Neural cell (in vitro differentiated cells): ENCODE measurements at regions not wholly inside any gene's neighbourhood (a gene's known extent, or its start where the extent isn't known, plus 50 kb on each side); places are given as distances from the start of the nearest gene placed in this dataset.
A peak's percentile ranks its signal among the peaks of the same experiment; 100 is the strongest.

Experiments
- H2AFZ ChIP-seq: fragments of 200-600, 300-800 bp; sonication (generic), shearing (Covaris generic); 2 replicates; pipeline ENCODE4 v1.6.0; 2014; ENCODE audit warnings: low read depth, mild to moderate bottlenecking, antibody characterized with exemption, low read length, moderate library complexity
- H3F3A ChIP-seq: fragments of 200-600 bp; shearing (Covaris generic); 2 replicates; pipeline ENCODE4 v1.6.1; 2016; ENCODE audit warnings: mild to moderate bottlenecking, moderate library complexity, mixed read lengths, antibody characterized with exemption, low read length; ENCODE audit not compliant: insufficient read depth, poor library complexity, severe bottlenecking
- H3K27ac ChIP-seq: fragments of 200-600, 300-800 bp; sonication (generic), shearing (Covaris generic); 2 replicates; pipeline ENCODE4 v1.5.1; 2014; ENCODE audit warnings: mild to moderate bottlenecking, low read length, moderate library complexity
- H3K27me3 ChIP-seq: fragments of 300-800, 200-600 bp; sonication (generic), shearing (Covaris generic); 2 replicates; pipeline ENCODE4 v1.6.0; 2014; ENCODE audit warnings: mild to moderate bottlenecking, low read depth, low read length, moderate library complexity; ENCODE audit not compliant: insufficient read depth
- H3K36me3 ChIP-seq: fragments of 300-800, 200-600 bp; sonication (generic), shearing (Covaris generic); 2 replicates; pipeline ENCODE4 v1.5.1; 2014; ENCODE audit warnings: mild to moderate bottlenecking, antibody characterized with exemption, low read length, moderate library complexity; ENCODE audit not compliant: insufficient read depth
- H3K4me2 ChIP-seq: fragments of 300-800, 200-600 bp; sonication (generic), shearing (Covaris generic); 2 replicates; pipeline ENCODE4 v1.6.0; 2014; ENCODE audit warnings: mild to moderate bottlenecking, low read length
- H3K4me3 ChIP-seq: fragments of 300-800, 200-600 bp; sonication (generic), shearing (Covaris generic); 2 replicates; pipeline ENCODE4 v1.5.1; 2014; ENCODE audit warnings: mild to moderate bottlenecking, low read length, moderate library complexity
- H3K79me2 ChIP-seq: fragments of 200-600 bp; shearing (Covaris generic); replicated peaks from 2 replicates; pipeline ENCODE4 v1.6.0; 2014; ENCODE audit warnings: mild to moderate bottlenecking, low read length, moderate library complexity; ENCODE audit not compliant: insufficient read depth
- H3K9ac ChIP-seq: fragments of 300-800, 200-600 bp; sonication (generic), shearing (Covaris generic); 2 replicates; pipeline ENCODE4 v1.6.1; 2016; ENCODE audit warnings: mild to moderate bottlenecking, low read length, mixed read lengths
- H3K9me2 ChIP-seq: fragments of 200-600 bp; shearing (Covaris generic); 2 replicates; pipeline ENCODE4 v1.6.1; 2016; ENCODE audit warnings: mild to moderate bottlenecking, low read length, mixed read lengths; ENCODE audit not compliant: insufficient read depth
- H3K9me3 ChIP-seq: fragments of 200-600, 300-800 bp; sonication (generic), shearing (Covaris generic); 2 replicates; pipeline ENCODE4 v1.6.1; 2016; ENCODE audit warnings: mild to moderate bottlenecking, mixed run types, low read length, moderate library complexity, mixed read lengths
- H4K20me1 ChIP-seq: fragments of 200-600 bp; shearing (Covaris generic); 2 replicates; pipeline ENCODE4 v1.6.1; 2016; ENCODE audit warnings: mild to moderate bottlenecking, mixed run types; ENCODE audit not compliant: insufficient read depth
- EP300 ChIP-seq: fragments of 450-650 bp; conservative IDR thresholded peaks from 2 replicates; pipeline ENCODE4 v1.6.1; 2014; ENCODE audit warnings: antibody characterized with exemption, mild to moderate bottlenecking, moderate library complexity; ENCODE audit not compliant: poor library complexity, severe bottlenecking
- EZH2 ChIP-seq: fragments of 200-600, 300-800 bp; shearing (Covaris generic), sonication (generic); IDR thresholded peaks from 2 replicates; pipeline ENCODE4 v1.6.1; 2014; ENCODE audit warnings: antibody characterized with exemption, low read length, borderline replicate concordance, mild to moderate bottlenecking; ENCODE audit not compliant: insufficient read depth, poor library complexity, severe bottlenecking
- MXI1 ChIP-seq: fragments of 450-650 bp; conservative IDR thresholded peaks from 2 replicates; pipeline ENCODE4 v1.6.1; 2014; ENCODE audit warnings: antibody characterized with exemption, mild to moderate bottlenecking; ENCODE audit not compliant: poor library complexity, severe bottlenecking
- POLR2AphosphoS5 ChIP-seq: IDR thresholded peaks from 2 replicates; pipeline ENCODE4 v1.6.1; 2012
- RAD21 ChIP-seq: fragments of 450-650 bp; conservative IDR thresholded peaks from 2 replicates; pipeline ENCODE4 v1.6.1; 2014; ENCODE audit warnings: antibody characterized with exemption, mild to moderate bottlenecking, moderate library complexity
- SMC3 ChIP-seq: fragments of 450-650 bp; conservative IDR thresholded peaks from 2 replicates; pipeline ENCODE4 v1.6.1; 2014; ENCODE audit warnings: antibody characterized with exemption, mild to moderate bottlenecking, moderate library complexity; ENCODE audit not compliant: poor library complexity
- TAF1 ChIP-seq: IDR thresholded peaks from 2 replicates; pipeline ENCODE4 v1.6.1; 2012; ENCODE audit warnings: low read depth
- TF ChIP-seq, protein P1 (sequence below): IDR thresholded peaks from 2 replicates; pipeline ENCODE4 v1.6.1; 2012; ENCODE audit warnings: borderline replicate concordance
- TF ChIP-seq, protein P2 (sequence below): fragments of 450-650 bp; IDR thresholded peaks from 2 replicates; pipeline ENCODE4 v1.5.1; 2014; ENCODE audit warnings: antibody characterized with exemption, mild to moderate bottlenecking, moderate library complexity; ENCODE audit not compliant: poor library complexity, severe bottlenecking

DNA sequence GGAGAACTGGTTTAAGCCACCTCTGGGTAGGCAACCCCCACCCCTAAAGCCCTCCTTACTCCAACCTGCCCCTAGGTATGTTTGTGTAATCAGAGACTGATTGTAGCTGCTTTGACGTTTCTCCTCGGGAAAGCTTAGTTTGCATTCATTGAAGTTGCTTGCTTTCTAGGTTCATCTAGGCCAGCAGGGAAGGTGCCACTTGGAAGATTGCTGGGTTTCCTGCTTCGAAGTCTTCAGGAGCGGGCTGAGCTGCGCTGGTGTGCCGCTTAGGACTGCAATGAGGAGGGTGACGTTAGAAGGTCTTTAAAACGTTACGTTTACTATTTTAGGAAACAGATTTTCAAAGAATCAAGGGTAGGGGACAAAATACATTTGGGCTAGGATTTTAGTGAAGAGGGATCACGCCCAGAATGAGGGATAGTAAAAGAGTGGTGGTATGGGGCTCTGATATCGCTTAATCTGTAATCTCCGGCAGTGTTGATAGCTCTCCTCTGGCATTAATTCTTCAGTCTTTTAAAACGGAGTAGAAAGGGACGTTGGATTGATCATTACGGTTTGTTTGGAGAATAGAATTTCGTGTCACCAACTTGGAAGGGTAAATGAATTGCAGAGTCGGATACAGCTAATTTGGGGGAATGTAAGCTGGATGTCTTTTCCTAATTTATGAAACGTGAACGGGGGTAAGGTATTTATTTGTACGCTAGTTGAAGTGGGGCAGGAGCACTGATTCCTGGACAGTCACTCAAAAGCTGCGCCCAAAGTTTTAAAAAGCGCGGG, 92.6 kb upstream of the PRDM1 start:
- H3K9me2 ChIP-seq = no peaks in the 10 kb centered on the region
- H3K9me3 ChIP-seq = no peaks in the 10 kb centered on the region
- peaks cover 100% of the 10 kb centered on the region for H3K27me3 ChIP-seq
- TF ChIP-seq POLR2AphosphoS5 (no peak), TAF1 (no peak), SMC3 (no peak), EP300 (no peak), MXI1 (no peak), RAD21 (no peak), EZH2 (no peak)
- TF ChIP-seq, protein P1, sequence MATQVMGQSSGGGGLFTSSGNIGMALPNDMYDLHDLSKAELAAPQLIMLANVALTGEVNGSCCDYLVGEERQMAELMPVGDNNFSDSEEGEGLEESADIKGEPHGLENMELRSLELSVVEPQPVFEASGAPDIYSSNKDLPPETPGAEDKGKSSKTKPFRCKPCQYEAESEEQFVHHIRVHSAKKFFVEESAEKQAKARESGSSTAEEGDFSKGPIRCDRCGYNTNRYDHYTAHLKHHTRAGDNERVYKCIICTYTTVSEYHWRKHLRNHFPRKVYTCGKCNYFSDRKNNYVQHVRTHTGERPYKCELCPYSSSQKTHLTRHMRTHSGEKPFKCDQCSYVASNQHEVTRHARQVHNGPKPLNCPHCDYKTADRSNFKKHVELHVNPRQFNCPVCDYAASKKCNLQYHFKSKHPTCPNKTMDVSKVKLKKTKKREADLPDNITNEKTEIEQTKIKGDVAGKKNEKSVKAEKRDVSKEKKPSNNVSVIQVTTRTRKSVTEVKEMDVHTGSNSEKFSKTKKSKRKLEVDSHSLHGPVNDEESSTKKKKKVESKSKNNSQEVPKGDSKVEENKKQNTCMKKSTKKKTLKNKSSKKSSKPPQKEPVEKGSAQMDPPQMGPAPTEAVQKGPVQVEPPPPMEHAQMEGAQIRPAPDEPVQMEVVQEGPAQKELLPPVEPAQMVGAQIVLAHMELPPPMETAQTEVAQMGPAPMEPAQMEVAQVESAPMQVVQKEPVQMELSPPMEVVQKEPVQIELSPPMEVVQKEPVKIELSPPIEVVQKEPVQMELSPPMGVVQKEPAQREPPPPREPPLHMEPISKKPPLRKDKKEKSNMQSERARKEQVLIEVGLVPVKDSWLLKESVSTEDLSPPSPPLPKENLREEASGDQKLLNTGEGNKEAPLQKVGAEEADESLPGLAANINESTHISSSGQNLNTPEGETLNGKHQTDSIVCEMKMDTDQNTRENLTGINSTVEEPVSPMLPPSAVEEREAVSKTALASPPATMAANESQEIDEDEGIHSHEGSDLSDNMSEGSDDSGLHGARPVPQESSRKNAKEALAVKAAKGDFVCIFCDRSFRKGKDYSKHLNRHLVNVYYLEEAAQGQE = no peak
- TF ChIP-seq, protein P2, sequence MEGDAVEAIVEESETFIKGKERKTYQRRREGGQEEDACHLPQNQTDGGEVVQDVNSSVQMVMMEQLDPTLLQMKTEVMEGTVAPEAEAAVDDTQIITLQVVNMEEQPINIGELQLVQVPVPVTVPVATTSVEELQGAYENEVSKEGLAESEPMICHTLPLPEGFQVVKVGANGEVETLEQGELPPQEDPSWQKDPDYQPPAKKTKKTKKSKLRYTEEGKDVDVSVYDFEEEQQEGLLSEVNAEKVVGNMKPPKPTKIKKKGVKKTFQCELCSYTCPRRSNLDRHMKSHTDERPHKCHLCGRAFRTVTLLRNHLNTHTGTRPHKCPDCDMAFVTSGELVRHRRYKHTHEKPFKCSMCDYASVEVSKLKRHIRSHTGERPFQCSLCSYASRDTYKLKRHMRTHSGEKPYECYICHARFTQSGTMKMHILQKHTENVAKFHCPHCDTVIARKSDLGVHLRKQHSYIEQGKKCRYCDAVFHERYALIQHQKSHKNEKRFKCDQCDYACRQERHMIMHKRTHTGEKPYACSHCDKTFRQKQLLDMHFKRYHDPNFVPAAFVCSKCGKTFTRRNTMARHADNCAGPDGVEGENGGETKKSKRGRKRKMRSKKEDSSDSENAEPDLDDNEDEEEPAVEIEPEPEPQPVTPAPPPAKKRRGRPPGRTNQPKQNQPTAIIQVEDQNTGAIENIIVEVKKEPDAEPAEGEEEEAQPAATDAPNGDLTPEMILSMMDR = no peak
- no peak overlapping the region for H3K4me2 ChIP-seq
- H3K27ac ChIP-seq = no peak overlapping the region
- no peaks in the 10 kb centered on the region for H3K36me3 ChIP-seq
- H3K79me2 ChIP-seq = no peaks in the 10 kb centered on the region
- peak overlapping the region; percentile 59 for H3K4me3 ChIP-seq
- H4K20me1 ChIP-seq = no peaks in the 10 kb centered on the region
- H3F3A ChIP-seq = no peaks in the 10 kb centered on the region
- H3K9ac ChIP-seq = no peak overlapping the region
- H2AFZ ChIP-seq = no peak overlapping the region

DNA sequence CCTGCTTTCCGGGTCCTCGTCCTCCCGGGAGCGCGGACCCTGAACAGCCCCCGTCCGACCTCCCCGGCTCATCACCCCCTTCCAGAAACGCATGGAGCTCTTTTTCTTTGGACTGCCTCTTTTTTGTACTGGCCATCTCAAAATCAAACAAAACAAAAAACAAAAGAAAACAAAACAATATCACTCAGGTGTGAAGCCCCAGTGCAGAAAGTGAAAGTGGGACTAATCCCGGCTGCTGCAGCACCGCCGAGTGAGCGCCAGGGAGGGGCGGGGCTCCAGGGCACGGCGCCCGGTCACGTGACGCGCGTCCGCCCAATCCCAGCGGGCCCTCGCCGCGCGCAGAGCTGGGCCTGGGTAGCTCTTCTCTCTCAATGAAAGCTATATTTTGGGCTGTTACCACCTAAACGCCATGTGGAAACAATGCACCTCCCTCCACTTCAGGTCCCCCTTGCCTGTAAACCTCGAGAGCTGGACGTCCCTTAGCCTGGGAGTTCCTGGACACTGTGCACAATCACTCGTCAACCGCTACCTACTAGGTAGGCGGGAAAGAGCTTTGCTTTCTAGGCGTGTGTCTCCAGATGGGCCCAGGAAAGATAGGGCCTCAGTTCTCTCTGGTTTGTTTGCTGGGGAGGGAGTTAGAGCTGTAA, 93.7 kb upstream of the PRDM1 start:
- TF ChIP-seq SMC3 = no peak
- TF ChIP-seq TAF1 = no peak
- TF ChIP-seq, protein P1 = no peak
- TF ChIP-seq POLR2AphosphoS5 = peak; percentile 29
- TF ChIP-seq MXI1 = no peak
- peak; percentile 14 for TF ChIP-seq RAD21
- TF ChIP-seq EZH2 = no peak
- TF ChIP-seq, protein P2 = no peak
- TF ChIP-seq EP300 = no peak
- no peaks in the 10 kb centered on the region for H3F3A ChIP-seq
- H3K27me3 ChIP-seq = peaks cover 100% of the 10 kb centered on the region
- H2AFZ ChIP-seq = no peak overlapping the region
- H3K36me3 ChIP-seq = no peaks in the 10 kb centered on the region
- H3K27ac ChIP-seq = no peak overlapping the region
- no peaks in the 10 kb centered on the region for H4K20me1 ChIP-seq
- H3K9me2 ChIP-seq = no peaks in the 10 kb centered on the region
- no peaks in the 10 kb centered on the region for H3K79me2 ChIP-seq
- no peak overlapping the region for H3K9ac ChIP-seq
- peak overlapping the region; percentile 64 for H3K4me3 ChIP-seq
- no peaks in the 10 kb centered on the region for H3K9me3 ChIP-seq
- H3K4me2 ChIP-seq = peak overlapping the region; percentile 43
